HL-60 (cell line): ENCODE measurements at regions not wholly inside any gene's neighbourhood (a gene's known extent, or its start where the extent isn't known, plus 50 kb on each side); places are given as distances from the start of the nearest gene placed in this dataset.
A peak's percentile ranks its signal among the peaks of the same experiment; 100 is the strongest.

ENCODE experiments used
- DNase-seq, 2 experiments: peaks; one replicate each; pipeline ENCODE4 v3.0.0-alpha.2; 2010 to 2020; ENCODE audit warnings: low read depth in 1 of 2, low spot score in 1 of 2
- H3K27ac ChIP-seq: fragments of 250-450 bp; sonication (Bioruptor Pico); replicated peaks from 2 replicates; pipeline ENCODE4 v1.5.1; 2020; ENCODE audit warnings: mild to moderate bottlenecking, moderate library complexity
- H3K27me3 ChIP-seq: fragments of 250-450 bp; sonication (Bioruptor Pico); 2 replicates; pipeline ENCODE4 v1.5.1; 2021; ENCODE audit warnings: mild to moderate bottlenecking, moderate library complexity; ENCODE audit not compliant: insufficient read depth, poor library complexity, severe bottlenecking
- H3K4me3 ChIP-seq: replicated peaks from 2 replicates; pipeline ENCODE4 v1.5.1; 2011; ENCODE audit warnings: mild to moderate bottlenecking, control low read depth, low read length; ENCODE audit not compliant: insufficient read depth
- CTCF ChIP-seq: IDR thresholded peaks from one replicate; pipeline ENCODE4 v1.5.1; 2011; ENCODE audit warnings: low read length, control low read depth, inconsistent platforms; ENCODE audit not compliant: insufficient read depth
- GABPA ChIP-seq: IDR thresholded peaks from 2 replicates; pipeline ENCODE4 v1.6.1; 2012; ENCODE audit warnings: low read depth
- POLR2AphosphoS5 ChIP-seq: IDR thresholded peaks from 2 replicates; pipeline ENCODE4 v1.6.1; 2012; ENCODE audit warnings: low read depth
- REST ChIP-seq: IDR thresholded peaks from 2 replicates; pipeline ENCODE4 v1.6.1; 2012; ENCODE audit warnings: low read depth; ENCODE audit not compliant: insufficient replicate concordance
- SPI1 ChIP-seq: IDR thresholded peaks from 2 replicates; pipeline ENCODE4 v1.6.1; 2012; ENCODE audit warnings: low read depth, mild to moderate bottlenecking, borderline replicate concordance

GRCh38 chr3:66639809-66640356, 139.1 kb upstream of the LRIG1 start:
- DNase-seq: peak in 1 of 2 experiments; percentile 50
- Histone ChIP-seq H3K27me3 (no peaks in the 10 kb centered on the region), H3K4me3 (no peak overlapping the region), H3K27ac (no peak overlapping the region)
- TF ChIP-seq REST (no peak), SPI1 (no peak), POLR2AphosphoS5 (no peak), CTCF (no peak), GABPA (no peak)

- TF ChIP-seq GABPA (no peak), POLR2AphosphoS5 (no peak), REST (no peak), CTCF (no peak), SPI1 (no peak)
Observed at GRCh38 chr3:66642019-66642418, 141.2 kb upstream of the LRIG1 start.

DNA sequence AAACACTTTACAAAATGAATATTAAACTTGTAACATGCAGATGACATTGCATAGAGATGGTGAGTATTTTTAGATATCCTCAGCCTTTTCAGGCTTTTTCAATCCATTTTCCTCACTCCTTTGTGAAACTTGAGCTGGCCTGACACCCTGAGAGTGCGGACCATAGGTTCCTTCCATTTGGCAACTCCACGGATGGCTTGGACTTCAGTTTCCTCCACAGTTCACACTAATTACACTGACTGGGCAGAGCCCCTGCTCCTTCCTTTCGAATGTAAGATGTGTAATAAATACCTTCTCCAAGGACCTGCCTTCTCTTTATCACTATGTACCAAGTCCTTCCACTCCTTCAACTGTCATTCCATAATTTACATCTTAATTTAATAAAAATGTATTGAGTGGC, 141.7 kb upstream of the LRIG1 start:
- TF ChIP-seq SPI1: no peak
- H3K27ac ChIP-seq: no peak overlapping the region
- no peak overlapping the region for H3K4me3 ChIP-seq
- H3K27me3 ChIP-seq: no peaks in the 10 kb centered on the region
- DNase-seq: no peak

More at GRCh38 chr3:66642019-66642418, 141.2 kb upstream of the LRIG1 start:
- no peak for DNase-seq
- Histone ChIP-seq H3K27me3 (no peaks in the 10 kb centered on the region), H3K27ac (no peak overlapping the region), H3K4me3 (no peak overlapping the region)

- Histone ChIP-seq H3K4me3 (no peak overlapping the region), H3K27me3 (no peaks in the 10 kb centered on the region), H3K27ac (no peak overlapping the region)
- DNase-seq: peak in 1 of 2 experiments; percentile 12
- TF ChIP-seq GABPA (no peak), POLR2AphosphoS5 (no peak), REST (no peak), SPI1 (no peak), CTCF (no peak)
Observed at GRCh38 chr3:66644549-66644948, 143.7 kb upstream of the LRIG1 start.
